GM19324 (cell line): ENCODE measurements at regions not wholly inside any gene's neighbourhood (a gene's known extent, or its start where the extent isn't known, plus 50 kb on each side); places are given as distances from the start of the nearest gene placed in this dataset.

Experiments
- ATAC-seq: cut with Tn5 transposase; IDR thresholded peaks from one replicate; pipeline ENCODE4 v1.9.1; 2021; ENCODE audit warnings: mild to moderate bottlenecking, moderate library complexity; ENCODE audit not compliant: unreplicated experiment, low FRiP score

- no peak for ATAC-seq
These were observed 212.9 kb downstream of the PAX1 start for GRCh38 chr20:21918398-21918797.

- ATAC-seq = no peak
These were observed 196.9 kb downstream of the PAX1 start for GRCh38 chr20:21902391-21902790.

DNA sequence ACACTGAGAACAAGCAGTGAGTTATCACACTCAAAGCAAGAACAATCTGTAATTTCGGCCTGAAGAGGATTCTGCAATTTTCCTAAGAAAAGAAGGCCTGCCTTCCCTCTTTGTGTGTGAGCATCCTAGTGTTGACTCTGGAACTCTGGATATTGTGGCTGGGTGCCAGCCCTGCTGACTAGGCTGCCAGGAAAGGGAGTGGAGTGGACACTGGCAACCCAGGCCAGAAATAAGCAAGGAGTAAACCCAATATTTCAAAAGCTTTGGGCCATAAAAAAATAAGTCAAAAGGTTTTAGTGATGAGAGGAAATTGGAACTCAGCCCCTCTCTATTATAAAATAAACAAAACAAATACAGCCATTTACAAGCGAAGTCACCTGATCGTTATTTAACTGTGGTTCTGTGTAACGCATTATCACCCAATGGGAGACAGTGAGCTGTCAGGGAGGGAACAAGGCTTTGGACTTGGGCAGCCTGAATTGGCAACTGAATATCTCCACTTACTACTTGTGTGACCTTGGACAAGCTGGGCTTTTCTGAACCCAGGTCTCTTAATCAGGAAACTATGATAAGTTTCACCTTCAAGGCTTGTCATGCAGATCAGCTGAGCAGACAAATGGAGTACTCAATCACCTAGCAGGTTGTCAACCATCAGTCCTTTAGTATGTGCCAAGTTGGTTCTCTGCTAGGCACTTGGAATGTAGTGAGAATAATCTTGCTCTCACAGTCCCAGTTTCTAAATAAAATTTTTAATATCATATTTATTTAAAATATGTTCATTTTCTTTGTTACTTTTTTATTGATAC lies 196.2 kb downstream of the PAX1 start:
- no peak for ATAC-seq

DNA sequence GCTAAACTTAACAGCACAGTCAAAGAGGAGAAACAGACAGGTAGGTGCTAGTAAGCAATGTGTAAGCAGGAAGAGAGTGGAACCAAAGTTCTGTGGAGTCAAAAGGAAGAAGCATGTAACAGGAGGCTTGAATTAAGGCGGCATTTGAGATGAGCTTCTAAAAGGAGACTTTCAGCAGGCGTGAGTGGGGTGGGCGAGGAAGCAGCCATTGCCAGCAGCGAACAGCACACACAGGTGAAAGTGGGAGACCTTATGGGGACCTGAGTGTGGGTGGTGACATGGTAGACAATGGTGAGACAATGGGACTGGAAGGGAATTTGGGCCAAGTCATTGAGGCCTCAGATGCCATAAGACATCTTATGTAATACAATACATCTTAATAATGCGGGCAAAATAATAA lies 195.0 kb downstream of the PAX1 start:
- ATAC-seq = no peak

- no peak for ATAC-seq
These were observed 169.5 kb downstream of the PAX1 start for GRCh38 chr20:21874921-21875320.

DNA sequence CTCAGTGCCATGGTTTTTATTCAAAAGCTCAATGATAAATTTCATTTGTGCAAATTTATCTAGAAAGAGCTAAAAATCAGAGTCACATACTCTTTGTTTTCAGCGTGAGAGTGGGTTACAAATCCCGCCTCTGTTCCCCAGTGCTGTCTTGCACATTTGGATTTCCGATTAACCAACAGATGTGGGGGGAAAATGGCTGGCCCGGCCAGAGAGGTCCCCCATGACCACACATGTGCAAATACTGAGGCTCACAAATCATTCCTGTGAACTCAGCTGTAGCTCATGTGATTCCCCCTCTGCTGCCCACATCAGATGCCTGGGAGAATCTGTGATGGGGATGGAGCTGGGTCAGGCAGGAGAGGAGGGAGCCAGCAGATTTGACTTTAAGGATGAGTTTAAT lies 168.7 kb downstream of the PAX1 start:
- no peak for ATAC-seq

- no peak for ATAC-seq
These were observed 167.8 kb downstream of the PAX1 start for GRCh38 chr20:21873291-21873690.

DNA sequence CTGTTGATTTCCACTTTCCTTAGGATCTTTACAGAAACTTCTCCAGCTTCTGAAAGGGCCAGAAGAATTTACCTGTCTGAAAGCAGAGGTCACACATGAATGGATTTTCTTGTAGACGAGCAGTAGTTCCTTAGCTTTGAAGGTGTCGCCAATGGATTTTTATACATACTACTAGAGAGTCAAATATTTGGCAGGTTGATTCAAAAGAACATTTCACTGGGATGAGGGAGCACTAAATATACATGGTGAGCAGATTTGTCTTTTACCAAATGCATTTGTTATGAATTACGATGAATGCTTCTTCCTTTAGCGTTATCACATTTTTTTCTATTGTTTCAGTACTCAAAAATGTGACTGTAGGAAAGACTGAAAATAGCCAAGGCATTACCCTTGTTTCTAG lies 162.3 kb downstream of the PAX1 start:
- ATAC-seq = no peak

DNA sequence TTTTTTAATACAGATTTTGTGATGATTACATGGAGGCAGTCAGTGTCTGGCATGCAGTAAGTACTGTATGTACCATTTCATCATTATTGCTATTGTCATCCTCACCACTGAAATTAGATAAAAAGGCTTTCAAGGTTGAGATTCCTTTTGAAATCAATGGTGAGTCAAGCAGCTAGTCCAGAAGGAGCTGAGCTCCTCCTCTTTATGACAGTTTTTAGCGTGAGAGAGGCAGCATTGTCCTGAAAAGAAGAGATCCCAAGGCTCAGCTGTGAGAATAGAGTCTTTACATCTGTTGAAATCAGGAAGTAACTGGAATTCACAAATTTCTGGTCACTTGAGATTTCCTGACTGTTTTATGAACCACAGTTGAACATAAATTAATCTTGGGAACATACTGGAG lies 161.9 kb downstream of the PAX1 start:
- ATAC-seq = no peak

- ATAC-seq = no peak
These were observed 157.5 kb downstream of the PAX1 start for GRCh38 chr20:21862956-21863355.

DNA sequence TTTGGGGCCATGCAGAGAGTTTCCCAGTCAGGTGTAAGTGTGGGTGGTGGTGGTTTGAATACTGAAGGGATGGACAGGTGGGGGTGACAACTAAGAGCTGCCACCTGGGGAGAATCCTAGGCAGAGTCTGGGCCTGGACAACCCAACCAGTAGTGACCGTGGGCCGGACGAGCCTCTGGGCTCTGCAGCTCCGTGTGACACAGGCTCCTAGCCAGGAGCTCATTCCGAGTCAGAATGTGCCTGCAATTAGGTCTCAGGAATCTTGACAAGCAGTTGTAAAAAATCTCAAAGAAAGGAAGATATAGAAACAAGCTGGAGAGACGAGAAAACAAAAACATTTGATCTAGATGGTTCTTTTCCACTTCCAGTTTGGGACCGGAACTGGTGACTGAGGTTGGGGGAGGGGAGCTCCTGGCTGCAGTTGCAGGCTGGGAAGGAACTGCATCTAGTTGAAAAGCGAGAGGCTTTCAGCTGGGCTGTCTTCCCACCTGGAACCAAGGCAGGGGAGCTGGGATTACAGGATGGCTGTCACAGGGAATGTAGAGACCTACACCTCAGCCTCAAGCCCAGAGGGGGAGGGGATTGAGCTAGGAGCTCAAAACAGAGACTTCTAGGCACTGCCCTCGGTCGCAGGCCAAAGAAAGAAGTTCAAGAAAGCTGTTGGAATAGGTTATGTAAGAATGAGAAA lies 156.9 kb downstream of the PAX1 start:
- no peak for ATAC-seq

- no peak for ATAC-seq
These were observed 135.5 kb downstream of the PAX1 start for GRCh38 chr20:21840991-21841390.

DNA sequence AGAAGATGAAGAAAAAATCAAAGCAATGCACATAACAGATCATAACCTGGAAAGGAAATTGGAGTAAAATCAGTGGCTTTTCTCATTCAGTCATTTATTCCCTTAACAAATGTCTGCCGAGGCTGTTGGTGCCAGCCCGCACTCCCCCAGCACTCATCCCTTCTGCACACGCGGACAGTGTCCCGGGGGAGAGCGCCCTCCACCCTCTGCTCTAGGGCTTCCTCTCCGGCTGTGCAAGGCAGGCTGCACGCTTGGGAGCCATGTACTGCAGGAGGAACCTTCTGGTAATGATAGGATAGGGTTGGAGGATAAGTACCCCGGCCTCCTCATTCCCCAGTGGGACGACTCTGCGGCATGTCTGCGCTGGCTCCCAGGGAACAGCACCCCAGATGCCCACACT lies 134.5 kb downstream of the PAX1 start:
- ATAC-seq = no peak

GRCh38 chr20:21836346-21836745 lies 130.9 kb downstream of the PAX1 start:
- ATAC-seq = no peak

DNA sequence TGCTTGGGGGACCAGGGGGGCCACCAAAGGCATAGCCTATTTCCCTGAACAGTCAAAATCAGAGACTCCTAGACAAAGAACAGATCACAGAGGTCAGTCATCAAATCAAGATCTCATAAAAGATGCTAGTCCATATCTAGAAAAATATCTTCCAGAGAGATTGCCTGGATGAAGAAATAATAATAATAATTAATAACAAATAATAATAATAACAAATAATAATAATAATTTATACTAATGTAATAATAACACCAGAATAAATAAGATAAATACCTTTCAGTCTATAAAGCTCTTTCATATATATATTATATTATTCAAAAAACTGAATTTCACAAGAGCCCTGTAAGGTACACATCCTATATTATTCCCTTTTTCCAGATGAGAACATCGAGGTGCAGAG lies 129.6 kb downstream of the PAX1 start:
- no peak for ATAC-seq

DNA sequence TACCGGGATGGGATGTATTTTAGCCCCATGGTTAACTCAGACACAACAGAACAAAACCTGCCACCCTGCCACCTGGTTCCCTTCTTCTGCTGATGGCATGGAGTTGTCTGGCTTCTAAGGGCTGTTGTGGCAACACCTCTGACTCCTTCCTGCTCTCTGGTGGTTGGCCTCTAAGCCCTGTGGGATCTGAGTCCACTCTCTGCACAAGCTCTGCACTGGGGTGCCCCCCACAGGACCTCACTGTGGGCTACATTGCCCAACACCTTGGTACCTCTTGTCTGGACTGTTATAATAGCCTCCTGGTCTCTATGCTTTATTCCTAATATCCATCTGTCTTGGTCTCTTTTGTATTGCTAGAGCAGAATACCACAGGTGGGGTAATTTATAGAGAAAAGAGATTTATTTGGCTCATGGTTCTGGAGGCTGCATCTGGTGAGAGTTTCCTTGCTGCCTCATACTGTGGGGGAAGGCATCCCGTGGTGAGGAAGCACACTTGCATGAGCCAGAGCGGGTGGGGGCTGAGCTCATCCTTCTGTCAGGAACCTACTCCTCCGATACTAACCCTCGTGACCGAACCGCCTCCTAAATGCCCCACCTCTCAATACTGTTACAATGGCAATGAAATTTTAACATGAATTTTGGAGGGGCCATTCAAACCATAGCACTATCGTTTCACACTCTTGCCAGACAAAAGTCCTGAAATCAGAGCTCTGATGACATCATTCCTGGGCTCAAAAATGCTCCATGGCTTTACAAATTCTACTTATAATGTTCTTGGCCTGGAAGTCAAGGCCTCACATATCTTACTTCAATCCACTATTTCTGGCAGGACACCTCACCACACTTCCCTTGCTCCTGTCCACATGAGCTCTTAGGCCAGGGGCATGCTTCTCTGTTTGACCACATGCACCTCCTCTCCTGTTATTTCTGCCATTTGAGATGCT lies 127.2 kb downstream of the PAX1 start:
- no peak for ATAC-seq

DNA sequence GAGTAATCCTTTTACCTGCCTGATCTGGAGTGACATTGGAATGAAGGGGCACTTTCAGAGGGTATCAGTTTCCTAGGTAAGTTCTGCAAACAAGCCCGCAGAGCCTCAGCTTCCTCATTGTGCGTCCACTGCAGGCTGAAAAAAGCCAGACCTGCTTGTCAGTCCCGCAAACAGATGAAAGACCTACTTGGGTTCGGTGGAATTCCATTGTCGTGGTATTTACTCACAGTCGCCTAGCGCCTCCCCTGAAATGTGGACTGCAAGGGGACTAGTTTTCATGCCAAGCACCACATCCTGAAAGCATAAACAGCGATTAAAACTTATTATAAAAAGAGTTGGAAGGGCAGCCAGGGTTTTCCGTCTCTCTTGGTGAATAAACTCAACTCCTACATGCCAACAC lies 121.5 kb downstream of the PAX1 start:
- no peak for ATAC-seq

DNA sequence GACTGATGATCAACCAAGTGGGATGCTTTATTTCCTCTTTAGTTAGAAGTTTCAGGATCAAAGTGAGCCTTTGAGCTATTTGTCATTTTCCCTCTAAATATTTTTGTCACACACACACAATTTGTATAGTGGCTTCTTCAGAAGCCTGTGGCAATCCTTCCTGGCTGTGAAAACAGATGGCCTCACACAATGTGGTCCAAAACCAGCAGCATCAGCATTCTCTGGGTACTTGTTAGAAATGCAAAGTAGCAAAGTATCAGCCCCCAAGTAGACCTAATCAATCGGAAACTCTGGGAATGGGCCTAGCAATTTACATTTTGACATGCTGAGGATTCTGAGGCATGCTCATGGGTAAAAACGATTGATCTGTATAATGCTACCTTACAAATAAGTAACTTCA lies 115.9 kb downstream of the PAX1 start:
- no peak for ATAC-seq

DNA sequence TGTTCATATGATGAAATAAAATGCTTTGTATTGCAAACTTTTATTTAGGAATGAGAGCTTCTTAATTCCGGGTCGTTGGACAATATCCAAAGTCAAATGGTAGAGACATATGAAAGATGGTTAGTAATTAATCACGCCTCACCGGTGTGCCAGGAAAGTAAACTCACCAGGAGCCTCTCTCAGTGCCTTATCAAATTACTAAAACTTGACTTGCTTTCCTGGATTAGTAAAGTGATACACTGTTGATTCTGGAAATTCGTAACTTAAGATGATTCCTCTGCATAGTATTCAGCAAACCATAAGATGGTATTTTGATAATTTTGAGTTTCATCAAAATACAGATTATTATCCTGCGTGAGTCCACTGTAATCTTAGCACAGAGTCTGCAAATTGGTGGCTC lies 115.2 kb downstream of the PAX1 start:
- no peak for ATAC-seq

- no peak for ATAC-seq
These were observed 114.6 kb downstream of the PAX1 start for GRCh38 chr20:21820045-21820444.

DNA sequence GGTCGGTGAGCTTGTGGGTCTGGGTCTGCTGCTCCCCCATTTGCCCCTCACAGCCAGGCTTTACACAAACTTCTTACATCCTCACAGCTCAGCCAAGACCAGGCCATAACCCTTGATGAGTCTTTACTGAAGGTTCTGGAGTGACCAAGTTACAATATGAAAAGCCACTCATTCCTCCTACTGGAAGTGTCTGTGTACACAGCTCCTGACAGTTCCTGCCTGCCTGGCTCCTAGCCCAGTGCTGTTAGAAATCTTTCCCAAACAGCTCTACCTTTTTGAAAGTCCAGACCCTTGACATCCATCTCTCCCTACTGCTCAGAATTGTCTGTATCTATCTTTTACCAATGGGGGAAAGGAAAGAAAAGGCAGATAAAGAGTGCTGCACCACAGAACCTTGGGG lies 106.9 kb downstream of the PAX1 start:
- no peak for ATAC-seq
